T-helper 2 cell (primary cell): ENCODE measurements at regions not wholly inside any gene's neighbourhood (a gene's known extent, or its start where the extent isn't known, plus 50 kb on each side); places are given as distances from the start of the nearest gene placed in this dataset.
"Not testable (repeated sequence)": the region's sequence is repeated elsewhere in the genome, so short reads cannot be mapped to it uniquely, and the experiment has no call there.

ENCODE experiments used
- DNase-seq, 5 experiments: peaks; one replicate each; pipeline versions ENCODE4 v3.0.0 to v3.0.0-alpha.2; 2012 to 2022

- DNase-seq, result not testable (repeated sequence)
Observed at GRCh38 chrX:63176578-63176977, 174.6 kb downstream of the SPIN4 start.

- DNase-seq, result not testable (repeated sequence)
Observed at GRCh38 chrX:63173841-63174718, 177.1 kb downstream of the SPIN4 start.

GRCh38 chrX:63169416-63169815 is 181.7 kb downstream of the SPIN4 start:
- DNase-seq, result not testable (repeated sequence)

GRCh38 chrX:63168949-63169348 is 182.2 kb downstream of the SPIN4 start:
- DNase-seq, result not testable (repeated sequence)

- not testable (repeated sequence) for DNase-seq
Observed at GRCh38 chrX:63167002-63167401, 184.1 kb downstream of the SPIN4 start.

- DNase-seq, result not testable (repeated sequence)
Observed at GRCh38 chrX:63160994-63161393, 190.1 kb downstream of the SPIN4 start.

- DNase-seq, result not testable (repeated sequence)
Observed at GRCh38 chrX:63160340-63160739, 190.8 kb downstream of the SPIN4 start.

GRCh38 chrX:63145526-63145925 is 205.6 kb downstream of the SPIN4 start:
- not testable (repeated sequence) for DNase-seq

- DNase-seq, result not testable (repeated sequence)
Observed at GRCh38 chrX:63142588-63142987, 208.5 kb downstream of the SPIN4 start.

GRCh38 chrX:63135859-63136258 is 215.3 kb downstream of the SPIN4 start:
- not testable (repeated sequence) for DNase-seq

GRCh38 chrX:63128509-63128908 is 222.6 kb downstream of the SPIN4 start:
- peak in 1 of 5 experiments; percentile 4 for DNase-seq

- no peak for DNase-seq
Observed at GRCh38 chrX:63115196-63115595, 235.9 kb downstream of the SPIN4 start.

GRCh38 chrX:63101879-63102620 is 249.1 kb downstream of the SPIN4 start:
- DNase-seq, result no peak

- no peak for DNase-seq
Observed at GRCh38 chrX:63058204-63058603, 292.9 kb downstream of the SPIN4 start.

- no peak for DNase-seq
Observed at GRCh38 chrX:63050225-63050624, 300.9 kb downstream of the SPIN4 start.

- DNase-seq, result no peak
Observed at GRCh38 chrX:63032811-63033210, 318.3 kb downstream of the SPIN4 start.

GRCh38 chrX:63013549-63013948 is 337.6 kb downstream of the SPIN4 start:
- DNase-seq, result no peak

- DNase-seq, result no peak
Observed at GRCh38 chrX:63012574-63012973, 338.6 kb downstream of the SPIN4 start.

GRCh38 chrX:63000196-63000595 is 350.9 kb downstream of the SPIN4 start:
- not testable (repeated sequence) for DNase-seq
